ENCODE measurements at regions not wholly inside any gene's neighbourhood (a gene's known extent, or its start where the extent isn't known, plus 50 kb on each side); places are given as distances from the start of the nearest gene placed in this dataset.
"Not testable (repeated sequence)": the region's sequence is repeated elsewhere in the genome, so short reads cannot be mapped to it uniquely, and the experiment has no call there.

GRCh38 chr10:62597226-62597625 is 207.3 kb upstream of the ADO start:
- ATAC-seq (no peak), DNase-seq (no peak)
- peaks cover 6% of the 10 kb centered on the region for H3K9me3 ChIP-seq
- no peaks in the 10 kb centered on the region for H3K4me1 ChIP-seq
- no peak for TF ChIP-seq CTCF (IDR thresholded peaks at IDR 0.05)
- H3K27me3 ChIP-seq (ENCODE audit: low read depth): peaks cover 5% of the 10 kb centered on the region
- intact Hi-C loops (cut with DNase I): no loop called here
- H3K27ac ChIP-seq: no peak overlapping the region
- no peak overlapping the region for H3K4me3 ChIP-seq
- no peaks in the 10 kb centered on the region for H3K36me3 ChIP-seq

- H3K27me3 ChIP-seq (ENCODE audit: low read depth): peaks cover 5% of the 10 kb centered on the region
- intact Hi-C loops (cut with DNase I): no loop called here
- ATAC-seq (no peak), DNase-seq (no peak)
- no peak for TF ChIP-seq CTCF (IDR thresholded peaks at IDR 0.05)
- no peaks in the 10 kb centered on the region for H3K36me3 ChIP-seq
- H3K4me1 ChIP-seq: no peaks in the 10 kb centered on the region
- H3K4me3 ChIP-seq: no peak overlapping the region
- H3K9me3 ChIP-seq: peaks cover 6% of the 10 kb centered on the region
- H3K27ac ChIP-seq: no peak overlapping the region
Observed at GRCh38 chr10:62599161-62599560, 205.4 kb upstream of the ADO start.

- H3K4me3 ChIP-seq; H3K27me3 ChIP-seq (ENCODE audit: low read depth); intact Hi-C loops (cut with DNase I); H3K4me1 ChIP-seq; ATAC-seq; DNase-seq; H3K27ac ChIP-seq; H3K9me3 ChIP-seq; H3K36me3 ChIP-seq: not testable (repeated sequence)
Observed at GRCh38 chr10:62606551-62606950, 198.0 kb upstream of the ADO start.

- H3K36me3 ChIP-seq; H3K27ac ChIP-seq; ATAC-seq; DNase-seq; H3K9me3 ChIP-seq; H3K4me3 ChIP-seq; H3K4me1 ChIP-seq; H3K27me3 ChIP-seq (ENCODE audit: low read depth); intact Hi-C loops (cut with DNase I): not testable (repeated sequence)
Observed at GRCh38 chr10:62608189-62608875, 196.2 kb upstream of the ADO start.

- Histone ChIP-seq H3K36me3 (no peaks in the 10 kb centered on the region), H3K4me3 (no peak overlapping the region), H3K9me3 (no peaks in the 10 kb centered on the region), H3K4me1 (no peaks in the 10 kb centered on the region), H3K27me3 (ENCODE audit: low read depth) (peaks cover 5% of the 10 kb centered on the region), H3K27ac (no peak overlapping the region)
- intact Hi-C loops (cut with DNase I): no loop called here
- peak; percentile 77 for TF ChIP-seq CTCF (IDR thresholded peaks at IDR 0.05)
- ATAC-seq (peak; percentile 88 to 89), DNase-seq (peak; percentile 72)
Observed at GRCh38 chr10:62610649-62611229, 193.8 kb upstream of the ADO start.

- Histone ChIP-seq H3K4me3 (no peak overlapping the region), H3K9me3 (no peaks in the 10 kb centered on the region), H3K4me1 (peaks cover 14% of the 10 kb centered on the region), H3K27me3 (ENCODE audit: low read depth) (peaks cover 5% of the 10 kb centered on the region), H3K36me3 (no peaks in the 10 kb centered on the region), H3K27ac (no peak overlapping the region)
- intact Hi-C loops (cut with DNase I): no loop called here
- no peak for TF ChIP-seq CTCF (IDR thresholded peaks at IDR 0.05)
- no peak for ATAC-seq
- DNase-seq: no peak
Observed at GRCh38 chr10:62613424-62613823, 191.1 kb upstream of the ADO start.
